ENCODE measurements at regions not wholly inside any gene's neighbourhood (a gene's known extent, or its start where the extent isn't known, plus 50 kb on each side); places are given as distances from the start of the nearest gene placed in this dataset.

GRCh38 chr16:54696522-54696921, 234.1 kb upstream of the IRX5 start:
- H3K4me2 ChIP-seq (ENCODE audit: low read length) = no peak overlapping the region
- no peak overlapping the region for H3K27ac ChIP-seq (ENCODE audit: low read length)
- H3F3A ChIP-seq (ENCODE audit: insufficient read depth, low read length, poor library complexity, severe bottlenecking) = no peaks in the 10 kb centered on the region
- no peaks in the 10 kb centered on the region for H3K9me3 ChIP-seq (ENCODE audit: low read length)
- H3K9ac ChIP-seq (ENCODE audit: low read length) = no peak overlapping the region
- no peak overlapping the region for H3K4me3 ChIP-seq (ENCODE audit: low read length)
- H3K9me2 ChIP-seq (ENCODE audit: insufficient read depth, low read length) = no peaks in the 10 kb centered on the region
- no peak overlapping the region for H2AFZ ChIP-seq (ENCODE audit: low read depth, low read length)
- no peaks in the 10 kb centered on the region for H3K36me3 ChIP-seq (ENCODE audit: insufficient read depth, low read length)
- no peak for TF ChIP-seq RAD21 (conservative IDR thresholded peaks at IDR 0.05)
- TF ChIP-seq SMC3 (conservative IDR thresholded peaks at IDR 0.05; ENCODE audit: poor library complexity) = no peak
- TF ChIP-seq CTCF (IDR thresholded peaks at IDR 0.05; ENCODE audit: poor library complexity, severe bottlenecking) = no peak
- TF ChIP-seq EP300 (conservative IDR thresholded peaks at IDR 0.05; ENCODE audit: poor library complexity, severe bottlenecking) = no peak
- TF ChIP-seq POLR2AphosphoS5 (IDR thresholded peaks at IDR 0.05) = no peak
- TF ChIP-seq TAF1 (IDR thresholded peaks at IDR 0.05; ENCODE audit: low read depth) = no peak
- TF ChIP-seq REST (IDR thresholded peaks at IDR 0.05; ENCODE audit: borderline replicate concordance) = no peak
- TF ChIP-seq EZH2 (IDR thresholded peaks at IDR 0.05; ENCODE audit: borderline replicate concordance, insufficient read depth, low read length, poor library complexity, severe bottlenecking) = no peak
- no peak for TF ChIP-seq MXI1 (conservative IDR thresholded peaks at IDR 0.05; ENCODE audit: poor library complexity, severe bottlenecking)
- H3K79me2 ChIP-seq (replicated peaks; ENCODE audit: insufficient read depth, low read length) = no peaks in the 10 kb centered on the region
- H3K27me3 ChIP-seq (ENCODE audit: insufficient read depth, low read depth, low read length) = no peaks in the 10 kb centered on the region
- H4K20me1 ChIP-seq (ENCODE audit: insufficient read depth) = no peaks in the 10 kb centered on the region

GRCh38 chr16:54694651-54695050, 236.0 kb upstream of the IRX5 start:
- Histone ChIP-seq H3K9me2 (ENCODE audit: insufficient read depth, low read length) (no peaks in the 10 kb centered on the region), H3K4me3 (ENCODE audit: low read length) (no peak overlapping the region), H3K4me2 (ENCODE audit: low read length) (no peak overlapping the region), H2AFZ (ENCODE audit: low read depth, low read length) (no peak overlapping the region), H3K27ac (ENCODE audit: low read length) (no peak overlapping the region), H3F3A (ENCODE audit: insufficient read depth, low read length, poor library complexity, severe bottlenecking) (no peaks in the 10 kb centered on the region), H3K79me2 (replicated peaks; ENCODE audit: insufficient read depth, low read length) (no peaks in the 10 kb centered on the region), H4K20me1 (ENCODE audit: insufficient read depth) (no peaks in the 10 kb centered on the region), H3K27me3 (ENCODE audit: insufficient read depth, low read depth, low read length) (no peaks in the 10 kb centered on the region), H3K36me3 (ENCODE audit: insufficient read depth, low read length) (no peaks in the 10 kb centered on the region), H3K9ac (ENCODE audit: low read length) (no peak overlapping the region), H3K9me3 (ENCODE audit: low read length) (no peaks in the 10 kb centered on the region)
- TF ChIP-seq SMC3 (conservative IDR thresholded peaks at IDR 0.05; ENCODE audit: poor library complexity) = no peak
- TF ChIP-seq EP300 (conservative IDR thresholded peaks at IDR 0.05; ENCODE audit: poor library complexity, severe bottlenecking) = no peak
- TF ChIP-seq RAD21 (conservative IDR thresholded peaks at IDR 0.05) = no peak
- no peak for TF ChIP-seq EZH2 (IDR thresholded peaks at IDR 0.05; ENCODE audit: borderline replicate concordance, insufficient read depth, low read length, poor library complexity, severe bottlenecking)
- TF ChIP-seq TAF1 (IDR thresholded peaks at IDR 0.05; ENCODE audit: low read depth) = no peak
